ENCODE measurements at regions not wholly inside any gene's neighbourhood (a gene's known extent, or its start where the extent isn't known, plus 50 kb on each side); places are given as distances from the start of the nearest gene placed in this dataset.
A peak's percentile ranks its signal among the peaks of the same experiment; 100 is the strongest.

DNA sequence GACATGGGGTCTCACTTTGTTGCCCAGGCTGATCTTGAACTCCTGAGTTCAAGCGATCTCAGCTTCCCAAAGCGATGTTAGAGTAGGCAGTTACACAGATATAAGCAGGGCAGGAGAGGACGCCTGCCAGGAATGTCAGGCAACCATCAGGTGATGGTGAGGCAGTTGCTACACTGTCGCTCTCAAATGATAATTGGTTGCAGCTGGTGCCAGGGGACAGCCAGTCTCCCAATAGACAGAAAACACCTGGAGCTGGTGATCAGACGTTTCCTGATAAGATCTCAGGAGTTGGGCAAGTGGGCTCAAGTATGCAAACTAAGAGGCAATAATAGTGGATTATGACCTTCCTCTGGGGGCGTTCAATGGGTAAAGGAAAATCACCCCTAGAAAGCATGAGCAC is 163.1 kb upstream of the RGPD4 start:
- TF ChIP-seq GATA2 (IDR thresholded peaks at IDR 0.05; ENCODE audit: low read depth, low read length) (peak; percentile 31; the same call in 1 of the 2 replicates), GATA3 (IDR thresholded peaks at IDR 0.05; ENCODE audit: low read depth, low read length) (no peak)

All from SH-SY5Y (cell line).